Thyroid gland (tissue), 4 donors: ENCODE measurements at regions not wholly inside any gene's neighbourhood (a gene's known extent, or its start where the extent isn't known, plus 50 kb on each side); places are given as distances from the start of the nearest gene placed in this dataset.

Experiments
- POLR2A ChIP-seq, 2 donors: fragments of 450-650 bp; IDR thresholded peaks; one replicate each; pipeline ENCODE4 v1.6.1; 2017; ENCODE audit warnings: antibody characterized with exemption in 2 of 2, mild to moderate bottlenecking in 2 of 2, moderate library complexity in 1 of 2
- TF ChIP-seq, protein P1 (sequence below), 6 experiments: fragments of 200-600 bp in 3 of 6; fragments of 450-650 bp in 3 of 6; sonication (generic) in 3 of 6; IDR thresholded peaks; one replicate each; pipeline ENCODE4 v1.5.1; 2016 to 2019; ENCODE audit warnings: antibody characterized with exemption in 6 of 6, mild to moderate bottlenecking in 2 of 6, inconsistent platforms in 1 of 6, moderate library complexity in 1 of 6

DNA sequence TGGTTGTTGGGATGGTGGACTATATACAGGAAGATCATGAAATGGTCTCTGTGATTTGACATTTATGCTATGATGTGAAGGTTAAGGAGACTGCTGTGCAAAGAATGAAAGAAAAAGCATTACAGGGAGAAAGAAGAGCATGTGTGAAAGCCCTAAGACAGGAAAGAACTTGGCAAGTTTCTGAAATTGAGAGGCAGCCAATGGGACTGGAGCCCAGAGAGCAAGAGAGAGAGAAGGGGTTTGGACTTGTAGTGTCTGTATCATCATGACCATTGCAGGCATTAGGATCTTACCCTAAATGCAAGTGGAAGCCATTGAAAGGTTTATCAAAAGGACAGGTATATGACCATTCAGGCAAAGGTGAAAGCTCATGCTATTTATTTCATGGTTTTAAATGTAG, 147.1 kb downstream of the NAA11 start:
- no peak for TF ChIP-seq POLR2A (IDR thresholded peaks at IDR 0.05)
- TF ChIP-seq, protein P1, sequence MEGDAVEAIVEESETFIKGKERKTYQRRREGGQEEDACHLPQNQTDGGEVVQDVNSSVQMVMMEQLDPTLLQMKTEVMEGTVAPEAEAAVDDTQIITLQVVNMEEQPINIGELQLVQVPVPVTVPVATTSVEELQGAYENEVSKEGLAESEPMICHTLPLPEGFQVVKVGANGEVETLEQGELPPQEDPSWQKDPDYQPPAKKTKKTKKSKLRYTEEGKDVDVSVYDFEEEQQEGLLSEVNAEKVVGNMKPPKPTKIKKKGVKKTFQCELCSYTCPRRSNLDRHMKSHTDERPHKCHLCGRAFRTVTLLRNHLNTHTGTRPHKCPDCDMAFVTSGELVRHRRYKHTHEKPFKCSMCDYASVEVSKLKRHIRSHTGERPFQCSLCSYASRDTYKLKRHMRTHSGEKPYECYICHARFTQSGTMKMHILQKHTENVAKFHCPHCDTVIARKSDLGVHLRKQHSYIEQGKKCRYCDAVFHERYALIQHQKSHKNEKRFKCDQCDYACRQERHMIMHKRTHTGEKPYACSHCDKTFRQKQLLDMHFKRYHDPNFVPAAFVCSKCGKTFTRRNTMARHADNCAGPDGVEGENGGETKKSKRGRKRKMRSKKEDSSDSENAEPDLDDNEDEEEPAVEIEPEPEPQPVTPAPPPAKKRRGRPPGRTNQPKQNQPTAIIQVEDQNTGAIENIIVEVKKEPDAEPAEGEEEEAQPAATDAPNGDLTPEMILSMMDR (IDR thresholded peaks at IDR 0.05), result no peak
